Gastrocnemius medialis (tissue), 4 donors: ENCODE measurements at regions not wholly inside any gene's neighbourhood (a gene's known extent, or its start where the extent isn't known, plus 50 kb on each side); places are given as distances from the start of the nearest gene placed in this dataset.

Experiments
- ATAC-seq, 2 donors: fragments of 150-250 bp; one replicate each; pipeline ENCODE4 v1.9.1; 2016
- DNase-seq, 2 donors: peaks; one replicate each; pipeline ENCODE4 v3.0.0-alpha.2; 2019
- H3K27ac ChIP-seq, 4 donors: fragments of 200-600 bp; sonication (generic); 1 replicate in 1 of 4; 2 replicates in 3 of 4; pipeline ENCODE4 v1.5.1; 2016 to 2018; ENCODE audit warnings: mild to moderate bottlenecking in 2 of 4, moderate library complexity in 1 of 4
- H3K27me3 ChIP-seq, 3 donors: fragments of 200-600 bp; sonication (generic) in 2 of 3; 1 replicate in 1 of 3; 2 replicates in 2 of 3; pipeline versions ENCODE4 v1.5.1 to v1.6.0; 2016 to 2019; ENCODE audit warnings: mild to moderate bottlenecking in 1 of 3, moderate library complexity in 1 of 3
- H3K36me3 ChIP-seq, 2 donors: fragments of 200-600 bp; sonication (generic) in 1 of 2; one replicate each; pipeline ENCODE4 v1.5.1; 2017 to 2018
- H3K4me1 ChIP-seq, 2 donors: fragments of 200-600 bp; sonication (generic) in 1 of 2; one replicate each; pipeline ENCODE4 v1.5.1; 2016 to 2017; ENCODE audit warnings: mild to moderate bottlenecking in 2 of 2
- H3K4me3 ChIP-seq, 4 donors: fragments of 200-600 bp; sonication (generic) in 3 of 4; 1 replicate in 1 of 4; 2 replicates in 3 of 4; pipeline ENCODE4 v1.5.1; 2016 to 2019; ENCODE audit warnings: mild to moderate bottlenecking in 2 of 4
- H3K9me3 ChIP-seq, 3 donors: fragments of 200-600 bp; sonication (generic) in 2 of 3; 1 replicate in 1 of 3; 2 replicates in 2 of 3; pipeline ENCODE4 v1.5.1; 2016 to 2019
- CTCF ChIP-seq, 5 experiments: fragments of 450-650 bp in 3 of 5; fragments of 200-600 bp in 2 of 5; sonication (generic) in 2 of 5; IDR thresholded peaks in 4 of 5; conservative IDR thresholded peaks in 1 of 5; 1 replicate in 4 of 5; 2 replicates in 1 of 5; pipeline ENCODE4 v1.5.1; 2016 to 2019; ENCODE audit warnings: antibody characterized with exemption in 5 of 5, mild to moderate bottlenecking in 3 of 5, moderate library complexity in 3 of 5
- POLR2A ChIP-seq, 2 donors: fragments of 450-650 bp; IDR thresholded peaks; one replicate each; pipeline ENCODE4 v1.6.1; 2017; ENCODE audit warnings: antibody characterized with exemption in 2 of 2, mild to moderate bottlenecking in 2 of 2, moderate library complexity in 2 of 2
- in situ Hi-C, 4 donors: fragments of 200-750 bp; cut with MboI; loops; one replicate each; pipeline versions ENCODE4 v1.15.0 to v1.8.0; 2017; ENCODE audit warnings: low sequenced_read_pairs in 4 of 4
- intact Hi-C: fragments of 100-400 bp; cut with DNase I; formaldehyde crosslinking; loops from one replicate; pipeline ENCODE4 v1.15.1; 2023; ENCODE audit warnings: low total_unique reads

- H3K36me3 ChIP-seq = no peaks in the 10 kb centered on the region
- in situ Hi-C loops = no loop called here
- no peaks in the 10 kb centered on the region for H3K4me1 ChIP-seq
- no peak overlapping the region for H3K4me3 ChIP-seq
- no peak for DNase-seq
- H3K27me3 ChIP-seq = no peaks in the 10 kb centered on the region
- intact Hi-C loops = no loop called here
- no peak for TF ChIP-seq CTCF (IDR thresholded peaks at IDR 0.05 in 4 of 5, conservative IDR thresholded peaks at IDR 0.05 in 1 of 5)
- no peak for TF ChIP-seq POLR2A (IDR thresholded peaks at IDR 0.05)
- no peaks in the 10 kb centered on the region for H3K9me3 ChIP-seq
- ATAC-seq = no peak
- no peak overlapping the region for H3K27ac ChIP-seq
Observed at GRCh38 chr7:98713165-98713810, 96.2 kb downstream of the NPTX2 start.

GRCh38 chr7:98719396-98719795 is 102.3 kb downstream of the NPTX2 start:
- Histone ChIP-seq H3K27me3 (no peaks in the 10 kb centered on the region), H3K4me1 (no peaks in the 10 kb centered on the region), H3K36me3 (no peaks in the 10 kb centered on the region), H3K9me3 (no peaks in the 10 kb centered on the region), H3K4me3 (no peak overlapping the region), H3K27ac (no peak overlapping the region)
- no peak for TF ChIP-seq POLR2A (IDR thresholded peaks at IDR 0.05)
- no peak for TF ChIP-seq CTCF (IDR thresholded peaks at IDR 0.05 in 4 of 5, conservative IDR thresholded peaks at IDR 0.05 in 1 of 5)
- ATAC-seq (no peak), DNase-seq (no peak)
- in situ Hi-C loops = no loop called here
- intact Hi-C loops = no loop called here

GRCh38 chr7:98722402-98722801 is 105.3 kb downstream of the NPTX2 start:
- Histone ChIP-seq H3K27ac (no peak overlapping the region), H3K27me3 (no peaks in the 10 kb centered on the region), H3K36me3 (no peaks in the 10 kb centered on the region), H3K4me1 (no peaks in the 10 kb centered on the region), H3K4me3 (no peak overlapping the region), H3K9me3 (no peaks in the 10 kb centered on the region)
- DNase-seq (no peak), ATAC-seq (no peak)
- TF ChIP-seq CTCF (IDR thresholded peaks at IDR 0.05 in 4 of 5, conservative IDR thresholded peaks at IDR 0.05 in 1 of 5) = no peak
- no peak for TF ChIP-seq POLR2A (IDR thresholded peaks at IDR 0.05)
- in situ Hi-C loops (no loop called here), intact Hi-C loops (no loop called here)

- peaks cover 0 to 2% (median 0%) of the 10 kb centered on the region in 3 donors for H3K27me3 ChIP-seq
- no peak for TF ChIP-seq CTCF (IDR thresholded peaks at IDR 0.05 in 4 of 5, conservative IDR thresholded peaks at IDR 0.05 in 1 of 5)
- TF ChIP-seq POLR2A (IDR thresholded peaks at IDR 0.05) = no peak
Observed at GRCh38 chr7:98724591-98724990, 107.5 kb downstream of the NPTX2 start.

More at GRCh38 chr7:98724591-98724990, 107.5 kb downstream of the NPTX2 start:
- H3K4me3 ChIP-seq = no peak overlapping the region
- no peaks in the 10 kb centered on the region for H3K4me1 ChIP-seq
- H3K9me3 ChIP-seq = no peaks in the 10 kb centered on the region
- H3K27ac ChIP-seq = no peak overlapping the region
- DNase-seq (no peak), ATAC-seq (no peak)
- intact Hi-C loops (no loop called here), in situ Hi-C loops (no loop called here)
- no peaks in the 10 kb centered on the region for H3K36me3 ChIP-seq
